HEK293 (cell line): ENCODE measurements at regions not wholly inside any gene's neighbourhood (a gene's known extent, or its start where the extent isn't known, plus 50 kb on each side); places are given as distances from the start of the nearest gene placed in this dataset.

Experiments used
- HOXD13 ChIP-seq: sonication (generic); formaldehyde crosslinking; IDR thresholded peaks from 2 replicates; pipeline ENCODE4 v1.8.0; 2022; ENCODE audit warnings: missing genetic modification reagents, borderline replicate concordance
- KLF16 ChIP-seq: fragments of 450-650 bp; formaldehyde crosslinking; IDR thresholded peaks from 2 replicates; pipeline ENCODE4 v1.5.1; 2017; ENCODE audit warnings: missing biosample characterization, missing genetic modification characterization
- PRDM1 ChIP-seq: fragments of 450-650 bp; formaldehyde crosslinking; IDR thresholded peaks from 2 replicates; pipeline ENCODE4; 2016; ENCODE audit warnings: missing biosample characterization, missing genetic modification characterization
- YY1 ChIP-seq: fragments of 450-650 bp; formaldehyde crosslinking; IDR thresholded peaks from 2 replicates; pipeline ENCODE4 v1.5.1; 2018; ENCODE audit warnings: missing biosample characterization, missing genetic modification characterization
- ZNF350 ChIP-seq: fragments of 450-650 bp; formaldehyde crosslinking; IDR thresholded peaks from 2 replicates; pipeline ENCODE4 v1.5.0; 2017; ENCODE audit warnings: missing biosample characterization, mild to moderate bottlenecking, missing genetic modification characterization
- ZNF658 ChIP-seq: fragments of 450-650 bp; formaldehyde crosslinking; IDR thresholded peaks from 2 replicates; pipeline ENCODE4; 2016; ENCODE audit warnings: missing biosample characterization, missing genetic modification characterization
- ZNF660 ChIP-seq: fragments of 450-650 bp; IDR thresholded peaks from 2 replicates; pipeline ENCODE4 v1.5.1; 2018; ENCODE audit warnings: missing biosample characterization, mild to moderate bottlenecking, missing genetic modification characterization
- ZNF670 ChIP-seq: fragments of 450-650 bp; formaldehyde crosslinking; IDR thresholded peaks from 2 replicates; pipeline ENCODE4 v1.5.1; 2016; ENCODE audit warnings: missing biosample characterization, missing genetic modification characterization, low read depth
- TF ChIP-seq, protein P1 (sequence below): fragments of 450-650 bp; formaldehyde crosslinking; IDR thresholded peaks from 2 replicates; pipeline ENCODE4 v1.5.1; 2016; ENCODE audit warnings: missing biosample characterization, missing genetic modification characterization
- TF ChIP-seq, protein P2 (sequence below): fragments of 450-650 bp; formaldehyde crosslinking; IDR thresholded peaks from 2 replicates; pipeline ENCODE4 v1.5.1; 2016; ENCODE audit warnings: missing biosample characterization, missing genetic modification characterization
- TF ChIP-seq, protein P3 (sequence below): fragments of 450-650 bp; formaldehyde crosslinking; IDR thresholded peaks from 2 replicates; pipeline ENCODE4 v1.5.1; 2016; ENCODE audit warnings: missing biosample characterization, missing genetic modification characterization, low read depth
- TF ChIP-seq, protein P4 (sequence below): fragments of 450-650 bp; formaldehyde crosslinking; IDR thresholded peaks from 2 replicates; pipeline ENCODE4 v1.5.1; 2016; ENCODE audit warnings: missing biosample characterization, missing genetic modification characterization

DNA sequence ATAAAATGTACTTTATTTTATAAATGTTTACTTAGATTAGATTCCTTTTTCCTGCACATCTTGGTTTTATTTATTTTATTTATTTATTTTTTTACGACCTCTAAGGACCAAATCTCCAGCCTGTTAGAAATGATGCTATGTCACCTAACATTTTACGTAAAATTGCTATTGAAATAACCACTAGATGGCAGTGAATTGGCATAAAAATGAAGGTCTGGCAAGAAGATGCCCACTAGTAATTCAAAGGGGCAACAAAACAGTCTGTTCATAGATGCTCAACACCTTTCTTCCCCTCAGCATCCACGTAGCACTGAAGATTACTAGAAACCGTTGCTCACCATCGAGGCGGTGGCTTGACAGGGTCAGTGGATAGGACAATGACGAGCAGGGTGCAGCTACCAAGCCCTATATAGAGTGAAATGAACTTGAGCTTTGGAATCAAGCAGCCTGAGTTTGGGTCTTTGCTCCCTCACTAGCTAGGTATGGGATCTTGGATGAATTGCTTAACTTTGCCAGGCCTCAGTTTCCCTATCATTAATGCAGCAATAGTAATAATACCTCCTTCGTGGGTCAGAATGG is 128.7 kb upstream of the L3MBTL4 start:
- TF ChIP-seq PRDM1 (tag by site-specific recombination) (no peak), YY1 (tag by site-specific recombination) (no peak), ZNF660 (tag by site-specific recombination) (no peak), KLF16 (no peak), ZNF670 (tag by site-specific recombination) (no peak), HOXD13 (CRISPR knock-in tag) (no peak), ZNF658 (no peak), ZNF350 (no peak)
- TF ChIP-seq, protein P1, sequence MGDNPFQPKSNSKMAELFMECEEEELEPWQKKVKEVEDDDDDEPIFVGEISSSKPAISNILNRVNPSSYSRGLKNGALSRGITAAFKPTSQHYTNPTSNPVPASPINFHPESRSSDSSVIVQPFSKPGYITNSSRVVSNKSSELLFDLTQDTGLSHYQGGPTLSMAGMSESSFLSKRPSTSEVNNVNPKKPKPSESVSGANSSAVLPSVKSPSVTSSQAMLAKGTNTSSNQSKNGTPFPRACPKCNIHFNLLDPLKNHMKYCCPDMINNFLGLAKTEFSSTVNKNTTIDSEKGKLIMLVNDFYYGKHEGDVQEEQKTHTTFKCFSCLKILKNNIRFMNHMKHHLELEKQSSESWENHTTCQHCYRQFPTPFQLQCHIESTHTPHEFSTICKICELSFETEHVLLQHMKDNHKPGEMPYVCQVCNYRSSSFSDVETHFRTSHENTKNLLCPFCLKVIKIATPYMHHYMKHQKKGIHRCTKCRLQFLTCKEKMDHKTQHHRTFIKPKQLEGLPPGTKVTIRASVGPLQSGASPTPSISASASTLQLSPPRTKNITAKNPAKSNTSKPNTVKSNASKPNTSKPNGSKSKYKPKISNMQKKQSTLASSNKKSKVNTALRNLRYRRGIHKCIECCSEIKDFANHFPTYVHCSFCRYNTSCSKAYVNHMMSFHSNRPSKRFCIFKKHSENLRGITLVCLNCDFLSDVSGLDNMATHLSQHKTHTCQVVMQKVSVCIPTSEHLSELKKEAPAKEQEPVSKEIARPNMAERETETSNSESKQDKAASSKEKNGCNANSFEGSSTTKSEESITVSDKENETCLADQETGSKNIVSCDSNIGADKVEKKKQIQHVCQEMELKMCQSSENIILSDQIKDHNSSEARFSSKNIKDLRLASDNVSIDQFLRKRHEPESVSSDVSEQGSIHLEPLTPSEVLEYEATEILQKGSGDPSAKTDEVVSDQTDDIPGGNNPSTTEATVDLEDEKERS, result no peak
- TF ChIP-seq, protein P2, sequence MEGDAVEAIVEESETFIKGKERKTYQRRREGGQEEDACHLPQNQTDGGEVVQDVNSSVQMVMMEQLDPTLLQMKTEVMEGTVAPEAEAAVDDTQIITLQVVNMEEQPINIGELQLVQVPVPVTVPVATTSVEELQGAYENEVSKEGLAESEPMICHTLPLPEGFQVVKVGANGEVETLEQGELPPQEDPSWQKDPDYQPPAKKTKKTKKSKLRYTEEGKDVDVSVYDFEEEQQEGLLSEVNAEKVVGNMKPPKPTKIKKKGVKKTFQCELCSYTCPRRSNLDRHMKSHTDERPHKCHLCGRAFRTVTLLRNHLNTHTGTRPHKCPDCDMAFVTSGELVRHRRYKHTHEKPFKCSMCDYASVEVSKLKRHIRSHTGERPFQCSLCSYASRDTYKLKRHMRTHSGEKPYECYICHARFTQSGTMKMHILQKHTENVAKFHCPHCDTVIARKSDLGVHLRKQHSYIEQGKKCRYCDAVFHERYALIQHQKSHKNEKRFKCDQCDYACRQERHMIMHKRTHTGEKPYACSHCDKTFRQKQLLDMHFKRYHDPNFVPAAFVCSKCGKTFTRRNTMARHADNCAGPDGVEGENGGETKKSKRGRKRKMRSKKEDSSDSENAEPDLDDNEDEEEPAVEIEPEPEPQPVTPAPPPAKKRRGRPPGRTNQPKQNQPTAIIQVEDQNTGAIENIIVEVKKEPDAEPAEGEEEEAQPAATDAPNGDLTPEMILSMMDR (tag by site-specific recombination), result peak; percentile 52; the same call in 1 of the 2 replicates
- TF ChIP-seq, protein P3, sequence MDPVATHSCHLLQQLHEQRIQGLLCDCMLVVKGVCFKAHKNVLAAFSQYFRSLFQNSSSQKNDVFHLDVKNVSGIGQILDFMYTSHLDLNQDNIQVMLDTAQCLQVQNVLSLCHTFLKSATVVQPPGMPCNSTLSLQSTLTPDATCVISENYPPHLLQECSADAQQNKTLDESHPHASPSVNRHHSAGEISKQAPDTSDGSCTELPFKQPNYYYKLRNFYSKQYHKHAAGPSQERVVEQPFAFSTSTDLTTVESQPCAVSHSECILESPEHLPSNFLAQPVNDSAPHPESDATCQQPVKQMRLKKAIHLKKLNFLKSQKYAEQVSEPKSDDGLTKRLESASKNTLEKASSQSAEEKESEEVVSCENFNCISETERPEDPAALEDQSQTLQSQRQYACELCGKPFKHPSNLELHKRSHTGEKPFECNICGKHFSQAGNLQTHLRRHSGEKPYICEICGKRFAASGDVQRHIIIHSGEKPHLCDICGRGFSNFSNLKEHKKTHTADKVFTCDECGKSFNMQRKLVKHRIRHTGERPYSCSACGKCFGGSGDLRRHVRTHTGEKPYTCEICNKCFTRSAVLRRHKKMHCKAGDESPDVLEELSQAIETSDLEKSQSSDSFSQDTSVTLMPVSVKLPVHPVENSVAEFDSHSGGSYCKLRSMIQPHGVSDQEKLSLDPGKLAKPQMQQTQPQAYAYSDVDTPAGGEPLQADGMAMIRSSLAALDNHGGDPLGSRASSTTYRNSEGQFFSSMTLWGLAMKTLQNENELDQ (tag by site-specific recombination), result no peak
- TF ChIP-seq, protein P4, sequence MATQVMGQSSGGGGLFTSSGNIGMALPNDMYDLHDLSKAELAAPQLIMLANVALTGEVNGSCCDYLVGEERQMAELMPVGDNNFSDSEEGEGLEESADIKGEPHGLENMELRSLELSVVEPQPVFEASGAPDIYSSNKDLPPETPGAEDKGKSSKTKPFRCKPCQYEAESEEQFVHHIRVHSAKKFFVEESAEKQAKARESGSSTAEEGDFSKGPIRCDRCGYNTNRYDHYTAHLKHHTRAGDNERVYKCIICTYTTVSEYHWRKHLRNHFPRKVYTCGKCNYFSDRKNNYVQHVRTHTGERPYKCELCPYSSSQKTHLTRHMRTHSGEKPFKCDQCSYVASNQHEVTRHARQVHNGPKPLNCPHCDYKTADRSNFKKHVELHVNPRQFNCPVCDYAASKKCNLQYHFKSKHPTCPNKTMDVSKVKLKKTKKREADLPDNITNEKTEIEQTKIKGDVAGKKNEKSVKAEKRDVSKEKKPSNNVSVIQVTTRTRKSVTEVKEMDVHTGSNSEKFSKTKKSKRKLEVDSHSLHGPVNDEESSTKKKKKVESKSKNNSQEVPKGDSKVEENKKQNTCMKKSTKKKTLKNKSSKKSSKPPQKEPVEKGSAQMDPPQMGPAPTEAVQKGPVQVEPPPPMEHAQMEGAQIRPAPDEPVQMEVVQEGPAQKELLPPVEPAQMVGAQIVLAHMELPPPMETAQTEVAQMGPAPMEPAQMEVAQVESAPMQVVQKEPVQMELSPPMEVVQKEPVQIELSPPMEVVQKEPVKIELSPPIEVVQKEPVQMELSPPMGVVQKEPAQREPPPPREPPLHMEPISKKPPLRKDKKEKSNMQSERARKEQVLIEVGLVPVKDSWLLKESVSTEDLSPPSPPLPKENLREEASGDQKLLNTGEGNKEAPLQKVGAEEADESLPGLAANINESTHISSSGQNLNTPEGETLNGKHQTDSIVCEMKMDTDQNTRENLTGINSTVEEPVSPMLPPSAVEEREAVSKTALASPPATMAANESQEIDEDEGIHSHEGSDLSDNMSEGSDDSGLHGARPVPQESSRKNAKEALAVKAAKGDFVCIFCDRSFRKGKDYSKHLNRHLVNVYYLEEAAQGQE (tag by site-specific recombination), result no peak
